Gastroesophageal sphincter (tissue), 3 donors: ENCODE measurements at regions not wholly inside any gene's neighbourhood (a gene's known extent, or its start where the extent isn't known, plus 50 kb on each side); places are given as distances from the start of the nearest gene placed in this dataset.

Source experiments
- EP300 ChIP-seq: sonication (generic); formaldehyde crosslinking; IDR thresholded peaks from one replicate; pipeline ENCODE4 v1.6.1; 2017; ENCODE audit warnings: antibody characterized with exemption, mild to moderate bottlenecking
- POLR2A ChIP-seq, 2 donors: fragments of 450-650 bp; IDR thresholded peaks; one replicate each; pipeline ENCODE4 v1.6.1; 2017; ENCODE audit warnings: antibody characterized with exemption in 2 of 2, mild to moderate bottlenecking in 2 of 2, moderate library complexity in 1 of 2
- POLR2AphosphoS5 ChIP-seq: sonication (generic); formaldehyde crosslinking; IDR thresholded peaks from one replicate; pipeline ENCODE4 v1.6.1; 2017; ENCODE audit warnings: antibody characterized with exemption
- TF ChIP-seq, protein P1 (sequence below), 4 experiments: fragments of 200-600 bp in 2 of 4; fragments of 450-650 bp in 2 of 4; sonication (generic) in 1 of 4; IDR thresholded peaks; one replicate each; pipeline ENCODE4 v1.5.1; 2017 to 2019; ENCODE audit warnings: antibody characterized with exemption in 4 of 4, mild to moderate bottlenecking in 2 of 4, moderate library complexity in 2 of 4

DNA sequence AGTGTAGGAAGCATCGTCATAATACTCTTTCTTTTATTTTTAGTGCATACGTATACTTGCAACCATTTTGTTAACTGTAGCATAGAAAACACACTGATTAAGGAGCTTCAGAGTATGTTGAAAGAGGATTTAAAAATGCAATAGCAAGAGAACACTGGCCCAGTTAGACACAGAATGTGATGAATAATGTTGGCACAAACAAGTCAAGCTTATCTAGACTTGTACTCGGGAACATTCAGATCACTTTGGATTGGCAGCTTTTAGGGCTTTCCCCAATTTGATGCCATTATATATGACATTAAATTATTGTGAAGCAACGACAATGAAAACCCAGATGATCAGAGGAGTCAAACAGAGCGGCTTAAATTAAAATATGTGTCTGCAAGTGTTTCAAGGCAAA lies 468.1 kb downstream of the PRKD1 start:
- TF ChIP-seq, protein P1, sequence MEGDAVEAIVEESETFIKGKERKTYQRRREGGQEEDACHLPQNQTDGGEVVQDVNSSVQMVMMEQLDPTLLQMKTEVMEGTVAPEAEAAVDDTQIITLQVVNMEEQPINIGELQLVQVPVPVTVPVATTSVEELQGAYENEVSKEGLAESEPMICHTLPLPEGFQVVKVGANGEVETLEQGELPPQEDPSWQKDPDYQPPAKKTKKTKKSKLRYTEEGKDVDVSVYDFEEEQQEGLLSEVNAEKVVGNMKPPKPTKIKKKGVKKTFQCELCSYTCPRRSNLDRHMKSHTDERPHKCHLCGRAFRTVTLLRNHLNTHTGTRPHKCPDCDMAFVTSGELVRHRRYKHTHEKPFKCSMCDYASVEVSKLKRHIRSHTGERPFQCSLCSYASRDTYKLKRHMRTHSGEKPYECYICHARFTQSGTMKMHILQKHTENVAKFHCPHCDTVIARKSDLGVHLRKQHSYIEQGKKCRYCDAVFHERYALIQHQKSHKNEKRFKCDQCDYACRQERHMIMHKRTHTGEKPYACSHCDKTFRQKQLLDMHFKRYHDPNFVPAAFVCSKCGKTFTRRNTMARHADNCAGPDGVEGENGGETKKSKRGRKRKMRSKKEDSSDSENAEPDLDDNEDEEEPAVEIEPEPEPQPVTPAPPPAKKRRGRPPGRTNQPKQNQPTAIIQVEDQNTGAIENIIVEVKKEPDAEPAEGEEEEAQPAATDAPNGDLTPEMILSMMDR (IDR thresholded peaks at IDR 0.05): no peak
- TF ChIP-seq EP300 (no peak), POLR2A (IDR thresholded peaks at IDR 0.05) (no peak), POLR2AphosphoS5 (no peak)
